GM18870 (cell line): ENCODE measurements at regions not wholly inside any gene's neighbourhood (a gene's known extent, or its start where the extent isn't known, plus 50 kb on each side); places are given as distances from the start of the nearest gene placed in this dataset.
"Not testable (repeated sequence)": the region's sequence is repeated elsewhere in the genome, so short reads cannot be mapped to it uniquely, and the experiment has no call there.

Source experiments
- ATAC-seq: cut with Tn5 transposase; IDR thresholded peaks from one replicate; pipeline ENCODE4 v1.9.1; 2021; ENCODE audit warnings: moderate library complexity; ENCODE audit not compliant: unreplicated experiment

DNA sequence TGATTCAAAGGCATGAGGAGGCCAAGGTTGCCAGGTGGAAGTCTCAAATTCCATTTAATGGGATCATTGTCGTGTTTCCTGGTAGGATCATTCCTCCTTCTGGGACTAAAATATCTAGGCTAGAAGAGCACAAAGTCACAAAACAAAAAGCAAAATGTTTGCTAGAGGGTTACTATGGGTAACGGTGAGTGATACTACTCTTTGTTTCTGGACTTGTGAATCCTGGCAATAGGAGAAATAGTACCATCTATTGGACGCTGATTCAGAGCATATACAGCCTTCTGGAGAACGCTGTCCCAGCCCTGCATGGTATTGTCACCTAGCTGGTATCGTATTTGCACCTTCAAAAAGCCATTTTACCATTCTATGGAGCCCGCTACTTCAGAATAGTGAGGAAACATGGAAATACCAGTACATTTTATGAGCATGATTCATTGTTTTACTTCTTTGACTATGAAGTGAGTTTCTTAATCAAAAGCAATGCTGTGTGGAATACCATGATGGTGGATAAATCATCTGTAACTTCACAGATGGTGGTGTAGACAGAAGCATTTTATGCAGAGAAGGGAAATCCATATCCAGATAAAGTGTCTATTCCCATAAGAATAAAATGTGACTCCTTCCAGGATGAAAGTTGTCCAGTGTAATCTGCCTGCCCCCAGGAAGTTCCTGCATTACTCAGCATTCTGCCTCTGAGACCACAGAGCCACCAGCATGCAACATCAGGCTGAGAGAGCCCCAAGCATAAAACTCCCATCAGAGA, 361.0 kb downstream of the ETV1 start:
- ATAC-seq: no peak

DNA sequence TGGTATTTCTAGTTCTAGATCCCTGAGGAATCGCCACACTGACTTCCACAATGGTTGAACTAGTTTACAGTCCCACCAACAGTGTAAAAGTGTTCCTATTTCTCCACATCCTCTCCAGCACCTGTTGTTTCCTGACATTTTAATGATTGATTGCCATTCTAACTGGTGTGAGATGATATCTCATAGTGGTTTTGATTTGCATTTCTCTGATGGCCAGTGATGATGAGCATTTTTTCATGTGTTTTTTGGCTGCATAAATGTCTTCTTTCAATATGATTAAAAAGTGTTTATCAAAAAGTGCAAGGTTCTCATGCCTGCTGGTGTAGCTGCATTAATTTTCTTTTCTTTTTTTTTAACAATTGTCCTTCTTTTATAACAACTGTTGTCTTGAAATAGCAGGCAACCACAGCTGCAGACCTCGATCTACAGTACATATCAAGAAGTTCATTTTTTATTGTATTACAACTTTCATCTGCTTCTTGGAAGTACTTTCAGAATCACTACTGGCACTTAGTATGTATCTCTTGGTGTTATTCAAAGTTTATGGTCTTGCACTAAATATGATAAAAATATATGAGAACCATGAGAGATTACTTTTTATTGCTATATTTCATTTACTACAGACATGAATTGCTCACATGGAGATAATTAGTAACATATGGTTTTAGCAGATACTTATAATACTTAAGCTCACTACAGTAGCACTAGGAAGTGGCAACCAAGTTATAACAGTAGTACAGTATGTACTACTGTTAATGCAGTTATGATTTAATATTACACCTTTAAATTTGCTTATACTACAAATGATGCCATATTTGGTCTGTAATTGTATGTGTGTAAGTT, 358.0 kb downstream of the ETV1 start:
- not testable (repeated sequence) for ATAC-seq

DNA sequence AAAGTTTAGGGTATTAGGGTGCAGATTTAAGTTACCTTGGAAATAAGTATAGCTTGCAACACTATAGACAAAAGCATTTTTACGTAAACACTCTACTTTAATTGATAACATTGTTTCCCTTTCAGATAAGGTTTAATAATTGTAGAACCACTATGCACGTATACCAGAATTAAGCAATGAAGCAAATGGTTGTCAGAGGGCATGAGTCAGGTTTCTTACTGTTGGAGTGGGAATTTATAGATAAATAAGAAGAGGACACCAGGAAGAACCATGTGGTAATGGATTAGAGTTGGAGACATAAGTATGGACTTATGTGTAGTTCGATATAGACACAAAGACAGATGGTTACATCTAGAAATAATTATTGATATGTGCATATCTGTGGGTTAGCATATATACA, 355.6 kb downstream of the ETV1 start:
- ATAC-seq: no peak

DNA sequence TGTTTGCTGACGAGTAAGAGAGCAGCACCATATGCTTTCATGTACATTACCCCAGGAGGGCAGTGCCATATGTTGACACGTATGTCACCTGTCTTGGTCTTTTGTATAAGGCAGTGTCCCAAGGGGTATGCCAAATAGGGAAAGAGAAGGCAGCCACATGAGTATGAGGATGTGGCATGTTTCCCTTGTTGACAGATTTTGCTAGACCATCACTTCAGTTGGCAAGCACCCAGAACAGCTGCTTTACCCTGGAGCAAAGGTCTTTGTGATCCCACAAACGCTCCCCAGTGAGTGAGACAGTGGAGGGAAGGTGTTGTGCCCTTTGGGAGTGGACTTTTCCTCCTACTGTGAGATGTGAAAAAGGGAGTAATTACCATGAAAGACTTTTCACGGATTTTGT, 350.1 kb downstream of the ETV1 start:
- no peak for ATAC-seq

DNA sequence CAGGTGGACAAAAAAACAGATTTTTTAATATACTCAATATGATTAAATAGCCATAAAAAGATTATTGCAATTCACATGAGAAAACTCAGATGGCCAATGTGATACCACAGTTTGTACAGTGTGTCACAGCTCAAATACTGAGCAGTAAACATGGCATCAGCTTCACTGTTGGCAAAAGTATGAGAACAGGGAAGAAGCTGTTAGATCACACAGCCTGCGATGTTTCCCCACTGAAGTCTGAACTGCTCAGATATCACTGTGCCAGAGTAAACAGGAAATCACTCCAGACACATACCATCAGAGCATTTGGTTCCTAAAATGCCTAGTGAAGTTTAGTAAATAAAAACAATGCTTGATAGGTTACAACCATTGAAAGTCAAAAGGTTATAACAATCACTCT, 347.8 kb downstream of the ETV1 start:
- no peak for ATAC-seq

DNA sequence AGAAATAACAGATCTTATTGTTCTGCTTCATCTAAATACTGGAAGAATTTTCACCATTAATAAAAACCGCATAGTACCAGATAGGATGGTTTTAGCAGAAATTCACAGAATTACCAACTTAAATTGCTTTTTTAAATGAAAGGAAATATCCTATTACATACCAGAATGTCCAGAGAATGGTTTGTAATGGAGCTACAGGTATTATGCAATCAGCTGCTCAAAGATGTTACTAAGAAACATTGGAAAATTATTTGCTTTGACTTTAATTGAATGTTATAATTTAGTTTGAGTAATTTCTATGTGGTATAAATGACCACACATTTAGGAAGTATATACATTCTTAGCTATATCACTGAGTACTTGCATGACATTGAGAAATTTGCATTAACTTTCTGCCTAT, 338.3 kb downstream of the ETV1 start:
- ATAC-seq: no peak

DNA sequence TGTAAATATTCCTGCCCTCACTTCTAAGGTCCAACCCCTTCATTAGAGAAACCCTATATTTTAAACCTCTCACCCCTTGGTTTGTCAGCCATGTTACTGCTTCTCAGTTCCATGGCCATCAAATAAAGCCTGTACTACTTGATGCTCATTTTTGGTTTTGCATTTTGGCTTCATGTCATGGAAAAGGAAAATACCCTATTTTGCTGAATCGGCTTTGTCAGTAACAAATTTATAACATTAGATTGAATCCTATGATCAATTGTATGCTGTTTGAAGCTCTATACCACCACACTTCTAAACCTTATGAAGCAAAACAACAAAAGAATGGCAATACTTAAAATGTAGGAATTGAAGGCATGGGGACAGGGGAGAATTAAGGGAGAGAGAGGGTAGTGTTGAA, 333.1 kb downstream of the ETV1 start:
- ATAC-seq: no peak

DNA sequence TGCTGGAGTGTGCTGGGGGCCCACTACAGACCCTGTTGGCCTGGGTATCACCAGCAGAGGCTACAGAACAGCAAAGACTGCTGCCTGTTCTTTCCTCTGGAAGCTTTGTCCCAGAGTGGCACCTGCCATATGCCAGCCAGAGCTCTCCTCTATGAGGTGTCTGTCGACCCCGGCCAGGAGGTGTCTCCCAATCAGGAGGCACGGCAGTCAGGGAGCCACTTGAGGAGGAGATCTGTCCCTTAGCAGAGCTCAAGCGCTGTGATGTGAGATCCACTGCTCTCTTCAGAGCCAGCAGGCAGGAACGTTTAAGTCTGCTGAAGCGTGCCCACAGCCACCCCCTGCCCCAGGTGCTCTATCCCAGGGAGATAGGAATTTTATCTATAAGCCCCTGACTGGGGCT, 316.2 kb downstream of the ETV1 start:
- no peak for ATAC-seq

DNA sequence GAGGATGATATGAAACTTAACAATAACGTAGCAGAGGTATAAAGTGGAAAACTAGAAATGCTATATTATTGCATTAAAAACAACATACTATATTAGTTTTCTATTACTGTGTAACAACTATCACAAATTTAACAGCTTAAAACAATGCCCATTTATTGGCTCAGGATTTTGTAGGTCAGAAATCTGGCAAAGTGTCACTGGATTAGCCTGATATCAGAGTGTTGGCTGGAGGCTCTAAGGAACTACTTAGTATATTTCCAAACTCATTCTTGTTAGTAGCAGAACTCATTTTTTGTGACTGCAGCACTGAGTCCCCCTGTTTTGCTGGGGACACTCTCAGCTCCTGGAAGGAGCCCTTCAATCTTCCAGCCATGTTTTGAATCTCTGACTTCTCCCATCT, 306.8 kb downstream of the ETV1 start:
- ATAC-seq: no peak

DNA sequence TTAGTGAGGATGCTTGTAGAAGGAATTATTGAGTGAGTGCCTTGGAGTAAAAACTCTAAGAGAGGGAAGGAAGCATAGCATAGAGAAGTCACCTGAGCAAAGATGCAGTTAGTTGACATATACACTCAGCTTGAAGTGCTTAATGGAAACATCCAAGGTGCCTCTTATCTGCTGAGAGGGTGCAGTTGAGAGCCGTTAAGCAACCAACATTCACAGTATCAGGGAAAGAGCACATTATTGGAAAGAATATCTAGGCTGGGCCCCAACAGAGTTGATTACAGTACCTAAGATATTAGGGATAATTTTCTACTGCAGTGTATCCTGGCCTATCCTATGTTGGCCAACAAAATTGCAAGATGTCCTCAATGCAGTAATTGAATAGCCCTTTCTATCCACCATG, 302.0 kb downstream of the ETV1 start:
- no peak for ATAC-seq

DNA sequence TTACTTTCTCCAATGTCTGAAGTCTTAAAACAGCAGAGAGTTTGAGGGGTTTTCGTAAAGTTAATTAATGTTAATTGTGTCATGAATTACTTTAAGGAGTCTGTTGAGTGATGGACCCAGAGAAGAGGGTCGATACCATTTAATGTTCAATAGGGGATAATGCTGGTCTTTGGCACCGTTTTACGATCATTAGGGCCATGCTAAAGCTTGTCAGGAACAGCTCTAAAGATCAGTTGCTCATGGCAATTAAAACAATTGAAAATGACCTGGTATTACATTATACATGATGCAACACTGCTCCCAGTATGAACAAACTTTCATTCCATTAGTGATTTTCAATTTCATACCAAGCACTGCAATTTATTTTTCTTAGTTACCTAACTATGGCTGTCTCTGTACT, 296.9 kb downstream of the ETV1 start:
- ATAC-seq: no peak

DNA sequence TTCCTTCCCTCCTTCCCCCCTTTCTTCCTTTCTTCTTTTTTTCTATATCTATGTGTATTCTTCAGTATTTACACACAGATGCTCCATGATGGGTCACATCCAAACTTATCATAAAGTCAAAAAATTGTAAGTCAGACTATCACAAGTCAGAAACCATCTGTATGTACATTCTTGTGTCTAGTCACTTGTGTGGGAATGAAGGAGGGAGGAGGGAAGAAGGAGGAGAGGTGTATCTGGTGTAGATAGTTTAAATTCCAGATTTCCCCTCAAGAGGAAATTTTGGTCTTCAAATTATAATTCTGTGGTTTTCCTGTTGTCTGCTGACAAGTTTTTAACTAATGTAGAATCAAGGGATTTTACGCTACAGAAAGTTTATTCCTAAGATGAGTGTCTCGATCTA, 287.2 kb downstream of the ETV1 start:
- ATAC-seq: no peak

DNA sequence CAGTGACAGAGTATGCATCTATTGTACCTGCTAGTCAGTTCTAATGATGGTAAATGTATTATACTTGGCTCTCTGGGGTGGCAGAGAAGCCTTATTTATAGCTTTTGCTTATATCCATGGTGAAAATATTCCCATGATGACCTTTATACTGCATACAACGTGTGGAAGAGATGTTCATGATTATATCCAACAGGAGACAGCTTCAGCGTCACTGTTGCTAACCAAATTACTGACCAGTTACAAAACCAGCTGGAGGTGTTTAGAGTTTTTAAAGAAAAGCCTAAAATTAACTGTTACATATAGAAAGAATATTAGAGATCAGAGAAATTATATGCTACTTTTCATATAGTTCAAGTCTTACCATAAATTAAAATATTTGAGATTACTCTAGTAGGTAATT, 280.8 kb downstream of the ETV1 start:
- ATAC-seq: no peak

DNA sequence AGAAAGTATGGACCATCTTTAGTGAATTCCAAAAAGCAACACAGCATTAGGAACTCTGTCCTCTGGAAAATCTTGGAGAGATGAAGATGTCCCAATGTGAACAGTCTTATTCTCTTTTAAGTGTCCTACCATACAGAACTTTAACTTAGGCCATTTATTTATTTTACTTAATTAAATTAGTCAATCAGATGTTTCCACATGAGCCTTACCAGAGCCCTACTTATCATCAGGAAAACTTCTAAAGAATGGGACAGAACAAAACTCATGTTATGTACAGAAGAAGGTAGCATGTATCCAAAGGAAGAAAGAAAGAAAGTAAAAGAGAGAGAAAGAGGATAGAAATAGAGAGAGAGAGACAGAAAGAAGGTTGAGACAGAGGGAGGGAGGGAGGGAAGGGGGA, 276.4 kb downstream of the ETV1 start:
- no peak for ATAC-seq

DNA sequence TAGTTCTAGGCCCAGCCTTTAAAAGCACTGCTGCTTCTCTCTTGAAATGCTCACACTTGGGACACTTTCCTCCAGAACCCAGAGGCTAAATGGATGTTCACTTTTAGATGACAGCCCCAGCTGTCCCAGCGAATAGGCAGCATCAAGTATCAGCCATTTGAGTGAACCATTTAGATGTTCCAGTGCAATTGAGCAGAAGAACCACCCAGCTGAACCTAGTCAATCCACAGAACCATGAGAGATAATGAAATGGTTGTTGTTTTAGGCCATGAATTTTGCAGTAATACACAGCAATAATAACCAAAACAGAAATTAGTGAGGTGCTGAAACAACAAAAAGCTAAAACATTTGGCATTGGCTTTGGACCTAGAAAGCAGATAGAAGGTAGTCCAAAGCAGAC, 273.9 kb downstream of the ETV1 start:
- ATAC-seq: no peak

DNA sequence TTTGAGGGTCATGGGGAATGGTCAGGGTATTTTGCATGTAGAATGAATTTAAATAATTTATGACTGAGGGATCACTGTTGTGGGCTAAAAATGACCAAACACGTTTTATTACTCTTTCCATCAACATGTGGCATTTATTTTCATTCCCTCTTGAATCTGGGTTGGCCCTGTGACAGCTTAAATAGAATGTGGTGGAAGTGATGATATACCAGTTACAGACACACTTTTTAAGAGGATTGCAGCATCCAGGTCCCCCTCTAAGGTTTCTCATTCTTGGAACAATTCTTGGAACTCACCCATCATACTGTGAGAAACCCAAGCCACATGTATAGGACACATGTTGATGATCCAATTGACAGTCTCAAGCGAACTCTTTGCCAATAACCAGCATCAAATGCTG, 272.4 kb downstream of the ETV1 start:
- ATAC-seq: no peak

DNA sequence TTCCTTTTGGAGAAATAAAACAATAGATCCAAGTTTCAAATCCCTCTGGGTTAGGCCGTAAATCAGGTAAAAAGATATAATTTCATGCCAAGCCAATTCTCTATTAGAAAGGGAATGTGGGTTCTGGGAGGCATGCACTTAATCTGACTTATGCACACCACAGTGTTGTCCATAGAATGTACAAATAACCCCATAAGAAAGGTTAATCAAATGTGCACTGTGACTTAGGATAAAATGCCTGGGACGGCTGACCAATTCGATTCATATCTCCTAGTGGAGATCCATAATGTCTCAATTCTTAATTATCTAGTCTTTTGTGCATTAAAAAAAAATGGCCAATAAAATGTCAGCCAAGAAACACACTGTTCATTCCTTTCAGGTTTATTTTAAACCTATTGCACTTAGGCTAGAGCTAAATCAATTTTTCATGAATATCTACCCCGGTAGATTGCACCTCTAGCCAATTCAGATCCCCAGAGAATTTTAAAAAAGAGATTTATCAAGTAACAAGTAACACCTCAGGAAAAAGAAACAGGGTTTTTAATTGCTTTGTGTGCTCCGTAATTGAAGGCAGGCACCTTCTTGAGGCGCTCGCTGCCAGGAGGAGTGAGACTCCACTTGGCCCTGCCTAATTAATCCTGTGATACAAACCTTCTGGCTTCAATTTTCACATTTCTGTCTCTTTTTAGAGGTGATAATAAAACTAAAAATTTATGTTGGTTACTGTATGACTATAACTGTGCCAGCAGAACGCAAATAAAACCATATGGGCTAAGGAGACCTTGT, 265.1 kb downstream of the ETV1 start:
- ATAC-seq: no peak

DNA sequence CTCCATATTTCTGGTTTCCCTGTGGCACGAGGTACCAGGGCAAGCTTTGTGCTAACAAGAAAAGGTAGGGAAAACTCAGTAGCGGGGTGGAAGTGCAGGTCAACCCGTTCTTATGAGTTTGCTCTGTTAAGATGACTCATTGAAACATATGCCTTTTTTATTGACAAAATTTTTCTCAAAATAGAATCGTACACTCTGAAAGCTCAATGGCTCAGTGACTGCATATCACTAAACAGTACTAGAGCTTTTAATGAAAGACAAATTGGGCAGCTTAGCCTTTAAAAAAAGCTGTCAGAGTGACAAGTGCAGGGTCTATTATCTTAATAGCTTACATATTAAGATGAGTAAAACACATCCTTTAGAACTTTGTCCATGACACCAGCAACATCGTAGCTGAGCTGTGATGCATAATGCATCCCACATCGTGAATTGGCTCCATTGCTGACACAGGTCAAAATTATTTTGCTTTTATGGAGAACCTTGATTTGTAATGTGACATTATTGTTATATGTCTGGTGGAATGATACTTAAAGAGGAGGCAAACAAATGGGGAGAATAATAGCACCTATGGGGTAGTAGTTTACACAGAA, 264.4 kb downstream of the ETV1 start:
- ATAC-seq: no peak

DNA sequence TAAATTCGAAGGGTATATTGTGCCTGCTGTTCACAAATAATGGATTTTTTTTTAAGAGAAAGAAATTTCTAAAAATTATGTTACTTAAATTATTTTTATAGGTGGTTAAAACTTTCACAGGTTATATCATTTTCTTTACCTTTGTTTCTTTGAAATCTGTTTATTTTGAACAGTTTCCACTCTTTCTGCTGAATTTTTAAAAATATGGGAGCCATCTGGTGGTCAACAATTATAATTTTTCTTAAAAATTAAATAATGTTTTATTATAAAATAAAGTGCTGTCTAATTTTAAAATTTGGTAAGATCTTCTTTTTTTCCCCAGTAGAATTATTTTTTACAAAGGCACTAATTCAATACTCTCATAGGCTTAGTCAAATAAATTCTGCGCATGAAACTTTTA, 263.9 kb downstream of the ETV1 start:
- no peak for ATAC-seq

DNA sequence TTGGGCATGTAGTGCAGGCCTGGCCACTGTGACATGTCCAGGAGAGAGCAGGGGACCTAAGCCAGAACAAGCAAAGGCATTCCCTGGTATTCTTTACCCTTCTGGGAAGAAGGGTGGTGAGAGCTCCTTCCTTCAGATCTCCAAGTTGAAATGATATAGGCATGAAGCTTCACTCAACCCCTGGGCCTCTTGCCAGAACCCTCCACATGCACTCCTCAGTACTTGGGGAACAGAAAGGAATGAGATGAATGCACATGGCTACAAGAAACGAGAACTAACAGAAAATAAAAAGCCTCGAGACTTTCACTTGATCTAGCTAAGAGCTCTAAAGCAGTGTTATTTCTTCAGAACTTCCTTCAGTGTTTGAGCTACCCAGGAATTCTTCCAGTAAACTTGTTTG, 262.2 kb downstream of the ETV1 start:
- no peak for ATAC-seq

DNA sequence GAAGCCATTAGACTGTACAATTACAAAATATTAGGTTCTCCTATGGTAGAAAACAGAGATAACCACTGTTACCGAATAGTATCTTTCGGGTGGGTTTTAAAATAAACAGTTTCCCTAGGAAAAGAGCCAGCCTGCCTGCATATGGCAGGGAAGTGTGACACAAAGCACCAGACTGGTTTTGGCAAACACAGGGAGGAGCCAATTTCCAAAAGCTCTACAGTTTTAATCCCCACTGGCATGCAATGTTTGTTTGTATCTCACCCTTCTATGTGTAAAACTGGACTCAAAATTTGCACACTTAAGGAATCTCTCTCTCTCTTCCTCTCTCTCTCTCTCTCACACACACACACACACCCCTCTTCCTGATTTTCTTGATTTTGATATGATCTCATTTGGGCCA, 261.7 kb downstream of the ETV1 start:
- no peak for ATAC-seq
